Liver (tissue), 2 donors: ENCODE measurements at regions not wholly inside any gene's neighbourhood (a gene's known extent, or its start where the extent isn't known, plus 50 kb on each side); places are given as distances from the start of the nearest gene placed in this dataset.

Source experiments
- CTCF ChIP-seq: fragments of 150-350 bp; IDR thresholded peaks from 2 replicates; pipeline ENCODE4 v1.5.1; 2017; ENCODE audit warnings: improper control_type of control experiment, low read depth, low read length; ENCODE audit not compliant: missing input control
- YY1 ChIP-seq: IDR thresholded peaks from 2 replicates; pipeline ENCODE4 v1.6.1; 2016; ENCODE audit warnings: antibody characterized with exemption, mild to moderate bottlenecking
- donor health status: healthy.

DNA sequence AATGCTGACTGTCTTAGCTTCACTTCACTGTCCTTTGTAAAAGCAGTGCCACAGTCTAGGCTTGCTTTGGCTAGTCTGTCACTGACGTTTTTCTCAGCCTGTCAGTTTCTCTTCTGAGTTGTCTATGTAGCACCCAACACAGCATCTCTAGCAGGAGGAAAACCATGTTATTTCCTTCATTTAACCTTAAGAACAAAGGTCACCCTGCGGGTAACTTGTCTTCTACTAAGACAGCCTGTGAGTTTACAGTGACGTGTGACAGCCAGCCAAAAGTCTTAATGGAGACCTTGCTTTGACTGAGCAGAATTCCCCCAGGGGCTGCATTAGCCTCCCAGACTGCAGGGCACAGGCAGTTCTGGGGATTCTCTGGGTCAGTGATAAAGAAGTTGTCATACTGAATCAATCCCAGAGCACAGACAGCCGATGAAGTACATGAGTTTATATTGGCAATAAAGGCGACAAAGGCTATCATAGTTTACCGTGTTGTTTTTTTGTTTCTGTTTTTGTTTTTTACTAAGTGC is 296.0 kb upstream of the KIAA1217 start:
- no peak for TF ChIP-seq YY1
- TF ChIP-seq CTCF: no peak
